ENCODE measurements at regions not wholly inside any gene's neighbourhood (a gene's known extent, or its start where the extent isn't known, plus 50 kb on each side); places are given as distances from the start of the nearest gene placed in this dataset.

DNA sequence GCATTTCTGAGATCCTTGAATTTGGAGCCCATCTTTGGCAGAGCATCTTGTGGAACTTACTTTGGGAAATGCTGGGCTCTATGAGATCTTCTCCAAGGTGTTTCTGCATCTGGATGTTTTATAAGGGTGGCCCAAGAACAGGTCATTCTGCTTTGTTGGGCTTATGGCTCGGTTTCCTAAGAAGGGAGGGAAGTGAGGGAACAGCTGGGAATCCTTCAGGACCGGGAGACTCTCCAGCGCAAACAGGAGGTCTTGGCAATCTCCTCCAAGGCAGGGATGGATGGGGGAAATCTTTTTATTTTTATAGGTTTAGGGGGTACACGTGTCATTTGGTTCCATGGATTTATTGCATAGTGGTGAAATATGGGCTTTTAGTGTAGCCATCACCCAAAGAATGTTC is 54.7 kb downstream of the IRX3 start:
- no peak overlapping the region for H3K9ac ChIP-seq (ENCODE audit: low read depth, low read length)
- H3K14ac ChIP-seq (replicated peaks; ENCODE audit: low read depth, low read length), result no peak overlapping the region
- no peaks in the 10 kb centered on the region for H3K9me1 ChIP-seq (ENCODE audit: insufficient read depth, low read length)
- no peak overlapping the region for H4K5ac ChIP-seq (ENCODE audit: low read depth, low read length)
- H2AFZ ChIP-seq (replicated peaks; ENCODE audit: low read length, poor library complexity), result no peak overlapping the region
- H3K4me2 ChIP-seq (ENCODE audit: low read depth, low read length), result no peak overlapping the region
- no peak overlapping the region for H2BK5ac ChIP-seq (ENCODE audit: low read depth, low read length, poor library complexity, severe bottlenecking)
- peaks cover 2% of the 10 kb centered on the region; the same call in 1 of the 2 replicates for H3K27me3 ChIP-seq (ENCODE audit: control insufficient read depth, insufficient read depth, low read length)
- H2BK15ac ChIP-seq (ENCODE audit: low read depth, low read length), result no peak overlapping the region
- dilution Hi-C loops (cut with HindIII; ENCODE audit: low sequenced_read_pairs, unreplicated experiment) (no loop called here), in situ Hi-C loops (cut with MboI; ENCODE audit: low sequenced_read_pairs) (no loop called here), intact Hi-C loops (cut with micrococcal nuclease) (no loop called here)
- TF ChIP-seq MAFK (IDR thresholded peaks at IDR 0.05; ENCODE audit: low read depth, low read length), result no peak
- TF ChIP-seq, protein P1, sequence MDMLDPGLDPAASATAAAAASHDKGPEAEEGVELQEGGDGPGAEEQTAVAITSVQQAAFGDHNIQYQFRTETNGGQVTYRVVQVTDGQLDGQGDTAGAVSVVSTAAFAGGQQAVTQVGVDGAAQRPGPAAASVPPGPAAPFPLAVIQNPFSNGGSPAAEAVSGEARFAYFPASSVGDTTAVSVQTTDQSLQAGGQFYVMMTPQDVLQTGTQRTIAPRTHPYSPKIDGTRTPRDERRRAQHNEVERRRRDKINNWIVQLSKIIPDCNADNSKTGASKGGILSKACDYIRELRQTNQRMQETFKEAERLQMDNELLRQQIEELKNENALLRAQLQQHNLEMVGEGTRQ (IDR thresholded peaks at IDR 0.05; ENCODE audit: low read depth, low read length), result no peak
- no peak for TF ChIP-seq FOS (IDR thresholded peaks at IDR 0.05; ENCODE audit: low read depth, low read length)
- no peak for TF ChIP-seq RFX5 (IDR thresholded peaks at IDR 0.05; ENCODE audit: low read depth, low read length)
- TF ChIP-seq SMC3 (IDR thresholded peaks at IDR 0.05; ENCODE audit: low read depth, low read length), result no peak
- TF ChIP-seq, protein P2, sequence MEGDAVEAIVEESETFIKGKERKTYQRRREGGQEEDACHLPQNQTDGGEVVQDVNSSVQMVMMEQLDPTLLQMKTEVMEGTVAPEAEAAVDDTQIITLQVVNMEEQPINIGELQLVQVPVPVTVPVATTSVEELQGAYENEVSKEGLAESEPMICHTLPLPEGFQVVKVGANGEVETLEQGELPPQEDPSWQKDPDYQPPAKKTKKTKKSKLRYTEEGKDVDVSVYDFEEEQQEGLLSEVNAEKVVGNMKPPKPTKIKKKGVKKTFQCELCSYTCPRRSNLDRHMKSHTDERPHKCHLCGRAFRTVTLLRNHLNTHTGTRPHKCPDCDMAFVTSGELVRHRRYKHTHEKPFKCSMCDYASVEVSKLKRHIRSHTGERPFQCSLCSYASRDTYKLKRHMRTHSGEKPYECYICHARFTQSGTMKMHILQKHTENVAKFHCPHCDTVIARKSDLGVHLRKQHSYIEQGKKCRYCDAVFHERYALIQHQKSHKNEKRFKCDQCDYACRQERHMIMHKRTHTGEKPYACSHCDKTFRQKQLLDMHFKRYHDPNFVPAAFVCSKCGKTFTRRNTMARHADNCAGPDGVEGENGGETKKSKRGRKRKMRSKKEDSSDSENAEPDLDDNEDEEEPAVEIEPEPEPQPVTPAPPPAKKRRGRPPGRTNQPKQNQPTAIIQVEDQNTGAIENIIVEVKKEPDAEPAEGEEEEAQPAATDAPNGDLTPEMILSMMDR (conservative IDR thresholded peaks at IDR 0.05; ENCODE audit: low read depth, low read length), result no peak
- TF ChIP-seq BHLHE40 (IDR thresholded peaks at IDR 0.05; ENCODE audit: low read depth, low read length), result no peak
- TF ChIP-seq MAZ (IDR thresholded peaks at IDR 0.05; ENCODE audit: borderline replicate concordance, low read depth, low read length), result no peak
- TF ChIP-seq, protein P3, sequence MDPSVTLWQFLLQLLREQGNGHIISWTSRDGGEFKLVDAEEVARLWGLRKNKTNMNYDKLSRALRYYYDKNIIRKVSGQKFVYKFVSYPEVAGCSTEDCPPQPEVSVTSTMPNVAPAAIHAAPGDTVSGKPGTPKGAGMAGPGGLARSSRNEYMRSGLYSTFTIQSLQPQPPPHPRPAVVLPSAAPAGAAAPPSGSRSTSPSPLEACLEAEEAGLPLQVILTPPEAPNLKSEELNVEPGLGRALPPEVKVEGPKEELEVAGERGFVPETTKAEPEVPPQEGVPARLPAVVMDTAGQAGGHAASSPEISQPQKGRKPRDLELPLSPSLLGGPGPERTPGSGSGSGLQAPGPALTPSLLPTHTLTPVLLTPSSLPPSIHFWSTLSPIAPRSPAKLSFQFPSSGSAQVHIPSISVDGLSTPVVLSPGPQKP (IDR thresholded peaks at IDR 0.05; ENCODE audit: borderline replicate concordance, low read depth, low read length), result no peak
- no peak for TF ChIP-seq RAD21 (IDR thresholded peaks at IDR 0.05; ENCODE audit: low read length)
- no peak for TF ChIP-seq POLR2A (IDR thresholded peaks at IDR 0.05; ENCODE audit: low read depth, low read length)
- no peak for TF ChIP-seq CEBPB (IDR thresholded peaks at IDR 0.05; ENCODE audit: low read depth, low read length)
- TF ChIP-seq CHD1 (IDR thresholded peaks at IDR 0.05; ENCODE audit: low read depth, low read length), result no peak
- no peak for TF ChIP-seq MXI1 (IDR thresholded peaks at IDR 0.05; ENCODE audit: borderline replicate concordance, low read depth, low read length)
- TF ChIP-seq RCOR1 (IDR thresholded peaks at IDR 0.05; ENCODE audit: insufficient replicate concordance, low read length), result no peak
- no TSS peak for BruUV-seq (replicated peaks)
- DNase-seq (no peak), ATAC-seq (ENCODE audit: low read depth) (no peak)
- no peak overlapping the region for H2BK20ac ChIP-seq (ENCODE audit: low read depth, low read length)
- H3K4ac ChIP-seq (ENCODE audit: low read depth, low read length), result no peak overlapping the region
- no peak overlapping the region for H3K4me3 ChIP-seq (ENCODE audit: insufficient read depth, low read depth, low read length)
- H2BK120ac ChIP-seq (ENCODE audit: low read depth, low read length), result no peak overlapping the region
- H2AK9ac ChIP-seq (replicated peaks; ENCODE audit: low read depth, low read length, poor library complexity), result no peak overlapping the region
- no peaks in the 10 kb centered on the region for H4K20me1 ChIP-seq (ENCODE audit: insufficient read depth, low read length)
- no peaks in the 10 kb centered on the region for H3K4me1 ChIP-seq (ENCODE audit: control insufficient read depth, insufficient read depth, low read length)
- no peaks in the 10 kb centered on the region for H3K36me3 ChIP-seq (ENCODE audit: control insufficient read depth, insufficient read depth, low read length)
- no peaks in the 10 kb centered on the region for H3K79me1 ChIP-seq (ENCODE audit: low read depth in 1 of 2, low read length in 2 of 2)
- H3K23ac ChIP-seq (ENCODE audit: low read depth, low read length), result no peak overlapping the region
- no peak overlapping the region for H4K91ac ChIP-seq (ENCODE audit: insufficient read depth, low read depth, low read length)
- POLR2A ChIA-PET (ENCODE audit: unreplicated experiment), result no interaction called here
- WGBS, 2 experiments (ENCODE audit: extremely low coverage in 2 of 2, insufficient read length in 1 of 2), result no CpG with 5 or more reads among the region's 4 CpGs
- H3K56ac ChIP-seq (ENCODE audit: extremely low read depth, insufficient read depth, low read length), result no peak overlapping the region
- CTCF ChIA-PET, result no interaction called here
- H4K8ac ChIP-seq (ENCODE audit: low read depth in 2 of 2, low read length in 2 of 2), result no peak overlapping the region
- H2AK5ac ChIP-seq (ENCODE audit: low read depth, low read length), result no peak overlapping the region
- no peak overlapping the region for H3K18ac ChIP-seq (ENCODE audit: low read depth, low read length)
- no peaks in the 10 kb centered on the region for H3K9me3 ChIP-seq (ENCODE audit: control insufficient read depth, insufficient read depth, low read length)
- no peak overlapping the region for H3K27ac ChIP-seq (ENCODE audit: insufficient read depth, low read length)
